H9 (cell line): ENCODE measurements at regions not wholly inside any gene's neighbourhood (a gene's known extent, or its start where the extent isn't known, plus 50 kb on each side); places are given as distances from the start of the nearest gene placed in this dataset.

ENCODE experiments used
- DNase-seq: peaks from one replicate; pipeline ENCODE4 v3.0.0-alpha.2; 2017
- H2AFZ ChIP-seq: one replicate; pipeline ENCODE4 v1.6.1; 2013; ENCODE audit warnings: mild to moderate bottlenecking, low read length, control low read depth, moderate library complexity
- H2AK5ac ChIP-seq: 2 replicates; pipeline ENCODE4 v1.6.1; 2013; ENCODE audit warnings: low read length, control low read depth, mixed read lengths; ENCODE audit not compliant: insufficient read length
- H2BK120ac ChIP-seq: one replicate; pipeline ENCODE4 v1.6.1; 2013; ENCODE audit warnings: low read depth, mild to moderate bottlenecking, low read length, control low read depth, inconsistent platforms; ENCODE audit not compliant: poor library complexity, severe bottlenecking
- H2BK12ac ChIP-seq: 2 replicates; pipeline ENCODE4 v1.6.1; 2013; ENCODE audit warnings: low read length, control low read depth, mixed read lengths, low read depth; ENCODE audit not compliant: insufficient read length
- H2BK15ac ChIP-seq: 2 replicates; pipeline ENCODE4 v1.6.1; 2013; ENCODE audit warnings: low read depth, low read length, control low read depth
- H2BK20ac ChIP-seq: one replicate; pipeline ENCODE4 v1.6.1; 2013; ENCODE audit warnings: low read depth, mild to moderate bottlenecking, low read length, control low read depth, inconsistent platforms; ENCODE audit not compliant: poor library complexity, severe bottlenecking
- H2BK5ac ChIP-seq: 2 replicates; pipeline ENCODE4 v1.6.1; 2013; ENCODE audit warnings: low read length, control low read depth, mixed read lengths; ENCODE audit not compliant: insufficient read length
- H3K14ac ChIP-seq: 2 replicates; pipeline ENCODE4 v1.6.1; 2013; ENCODE audit warnings: low read length, control low read depth; ENCODE audit not compliant: insufficient read depth
- H3K18ac ChIP-seq: 2 replicates; pipeline ENCODE4 v1.6.1; 2013; ENCODE audit warnings: low read depth, mild to moderate bottlenecking, mixed read lengths, low read length, control low read depth; ENCODE audit not compliant: insufficient read length
- H3K23ac ChIP-seq: 2 replicates; pipeline ENCODE4 v1.6.1; 2013; ENCODE audit warnings: low read length, control low read depth, mixed read lengths, low read depth; ENCODE audit not compliant: insufficient read length
- H3K23me2 ChIP-seq: 2 replicates; pipeline ENCODE4 v1.6.1; 2013; ENCODE audit warnings: low read depth, mild to moderate bottlenecking, mixed read lengths, low read length, control low read depth; ENCODE audit not compliant: insufficient read length, poor library complexity, severe bottlenecking
- H3K27ac ChIP-seq: 2 replicates; pipeline ENCODE4 v1.5.1; 2013; ENCODE audit warnings: low read length, control low read depth, mixed read lengths, low read depth; ENCODE audit not compliant: insufficient read length
- H3K27me3 ChIP-seq: 2 replicates; pipeline ENCODE4 v1.6.1; 2013; ENCODE audit warnings: low read length, control low read depth, inconsistent platforms; ENCODE audit not compliant: insufficient read depth
- H3K4ac ChIP-seq: 2 replicates; pipeline ENCODE4 v1.6.1; 2013; ENCODE audit warnings: low read depth, mild to moderate bottlenecking, control low read depth, inconsistent platforms, low read length, moderate library complexity
- H3K4me1 ChIP-seq: 2 replicates; pipeline ENCODE4 v1.6.1; 2013; ENCODE audit warnings: low read length, control low read depth, inconsistent platforms; ENCODE audit not compliant: insufficient read depth
- H3K4me2 ChIP-seq: 2 replicates; pipeline ENCODE4 v1.6.1; 2013; ENCODE audit warnings: low read length, control low read depth, mixed read lengths; ENCODE audit not compliant: insufficient read length, insufficient read depth
- H3K56ac ChIP-seq: 2 replicates; pipeline ENCODE4 v1.6.1; 2013; ENCODE audit warnings: low read depth, mild to moderate bottlenecking, mixed read lengths, low read length, control low read depth; ENCODE audit not compliant: insufficient read length
- H3K79me1 ChIP-seq: 2 replicates; pipeline ENCODE4 v1.6.1; 2013; ENCODE audit warnings: low read depth, mild to moderate bottlenecking, moderate library complexity, low read length, control low read depth, inconsistent platforms; ENCODE audit not compliant: insufficient read depth, poor library complexity, severe bottlenecking
- H3K79me2 ChIP-seq: 2 replicates; pipeline ENCODE4 v1.6.1; 2013; ENCODE audit warnings: low read length, control low read depth, inconsistent platforms; ENCODE audit not compliant: insufficient read depth
- H3K9ac ChIP-seq: 2 replicates; pipeline ENCODE4 v1.6.1; 2013; ENCODE audit warnings: low read length, control low read depth, mixed read lengths; ENCODE audit not compliant: insufficient read length; ENCODE audit errors: extremely low read depth
- H3K9me3 ChIP-seq: one replicate; pipeline ENCODE4 v1.6.1; 2013; ENCODE audit warnings: low read depth, low read length, inconsistent platforms; ENCODE audit not compliant: control insufficient read depth
- H3T11ph ChIP-seq: one replicate; pipeline ENCODE4 v1.6.1; 2013; ENCODE audit warnings: mild to moderate bottlenecking, low read length, control low read depth, inconsistent platforms
- H4K20me1 ChIP-seq: one replicate; pipeline ENCODE4 v1.6.1; 2013; ENCODE audit not compliant: control insufficient read depth, insufficient read length, insufficient read depth
- H4K5ac ChIP-seq: 2 replicates; pipeline ENCODE4 v1.6.1; 2013; ENCODE audit warnings: low read depth, mild to moderate bottlenecking, mixed read lengths, low read length, control low read depth; ENCODE audit not compliant: insufficient read length
- H4K8ac ChIP-seq: replicated peaks from 2 replicates; pipeline ENCODE4 v1.6.1; 2013; ENCODE audit warnings: low read length, control low read depth, mixed read lengths, low read depth; ENCODE audit not compliant: insufficient read length
- H4K91ac ChIP-seq: 2 replicates; pipeline ENCODE4 v1.6.1; 2013; ENCODE audit warnings: low read depth, mild to moderate bottlenecking, moderate library complexity, mixed read lengths, low read length, control low read depth; ENCODE audit not compliant: insufficient read length
- H3K27ac Mint-ChIP-seq, 3 experiments: 2 replicates in 2 of 3; 3 replicates in 1 of 3; pipeline ENCODE4 v1.8.0; 2020 to 2021; ENCODE audit warnings: mixed read lengths in 3 of 3, mild to moderate bottlenecking in 1 of 3, moderate library complexity in 1 of 3
- H3K27me3 Mint-ChIP-seq: 2 replicates; pipeline ENCODE4 v1.8.0; 2021; ENCODE audit warnings: low read depth, mild to moderate bottlenecking, moderate library complexity, mixed read lengths
- H3K36me3 Mint-ChIP-seq, 3 experiments: 2 replicates in 2 of 3; 3 replicates in 1 of 3; pipeline ENCODE4 v1.8.0; 2020 to 2021; ENCODE audit warnings: low read depth in 3 of 3, mixed read lengths in 3 of 3; ENCODE audit not compliant: insufficient read depth in 1 of 3
- H3K4me1 Mint-ChIP-seq, 2 experiments: 2 replicates each; pipeline ENCODE4 v1.8.0; 2020; ENCODE audit warnings: mixed read lengths in 2 of 2
- H3K4me3 Mint-ChIP-seq, 2 experiments: 2 replicates in 1 of 2; 3 replicates in 1 of 2; pipeline ENCODE4 v1.8.0; 2020 to 2021; ENCODE audit warnings: mild to moderate bottlenecking in 2 of 2, mixed read lengths in 2 of 2, moderate library complexity in 1 of 2
- H3K9me3 Mint-ChIP-seq, 2 experiments: 2 replicates in 1 of 2; 3 replicates in 1 of 2; pipeline ENCODE4 v1.8.0; 2020; ENCODE audit warnings: mild to moderate bottlenecking in 2 of 2, mixed read lengths in 2 of 2, moderate library complexity in 1 of 2
- CTCF ChIP-seq: fragments of 200-600 bp; sonication (generic); conservative IDR thresholded peaks from 3 replicates; pipeline ENCODE4 v1.8.0; 2021; ENCODE audit warnings: antibody characterized with exemption, mild to moderate bottlenecking
- WGBS: extraction: QIAGEN DNeasy Blood & Tissue Kit; methylation state at CpG from one replicate; pipeline ENCODE4 v1.1.7; 2013; ENCODE audit warnings: missing lambda C conversion rate, low lambda C conversion rate, mixed read lengths; ENCODE audit not compliant: insufficient read length; ENCODE audit errors: extremely low coverage; 5-methylcytosine and 5-hydroxymethylcytosine counted together

GRCh38 chr6:53984581-53984980 lies 126.7 kb upstream of the MLIP start:
- Histone ChIP-seq H2AK5ac (no peak overlapping the region), H3K4me2 (no peak overlapping the region), H3K18ac (no peak overlapping the region), H3K79me1 (no peaks in the 10 kb centered on the region), H3K23ac (no peak overlapping the region), H3K14ac (no peak overlapping the region), H3K4me1 (no peaks in the 10 kb centered on the region), H3K27ac (no peak overlapping the region), H3K4ac (no peak overlapping the region), H4K20me1 (no peaks in the 10 kb centered on the region), H2BK20ac (no peak overlapping the region), H4K91ac (no peak overlapping the region), H3K56ac (no peak overlapping the region), H3K9me3 (no peaks in the 10 kb centered on the region), H2BK12ac (no peak overlapping the region), H4K8ac (no peak overlapping the region), H3K23me2 (no peaks in the 10 kb centered on the region), H3T11ph (no peak overlapping the region), H2BK15ac (no peak overlapping the region), H3K27me3 (no peaks in the 10 kb centered on the region), H4K5ac (no peak overlapping the region), H3K9ac (no peak overlapping the region), H2AFZ (no peak overlapping the region), H2BK5ac (no peak overlapping the region), H2BK120ac (no peak overlapping the region), H3K79me2 (no peaks in the 10 kb centered on the region)
- Mint-ChIP-seq H3K27ac (no peak overlapping the region), H3K9me3 (no peaks in the 10 kb centered on the region; a peak in 1 of 5 replicates), H3K4me1 (peaks cover 11 to 14% of the 10 kb centered on the region in 2 experiments), H3K36me3 (no peaks in the 10 kb centered on the region), H3K27me3 (no peaks in the 10 kb centered on the region), H3K4me3 (no peak overlapping the region)
- TF ChIP-seq CTCF = no peak
- WGBS = no CpG with 5 or more reads among the region's 3 CpGs
- no peak for DNase-seq
